OCI-LY7 (cell line): ENCODE measurements at regions not wholly inside any gene's neighbourhood (a gene's known extent, or its start where the extent isn't known, plus 50 kb on each side); places are given as distances from the start of the nearest gene placed in this dataset.

Experiments used
- BruUV-seq: library from RNA; stranded (reverse); fragments of 400-500 nt; replicated peaks from 2 replicates; lab custom pipeline; 2021; lab: Mats Ljungman, UMichigan
- CTCF ChIA-PET: fragments of 300-600 bp; sonication (Branson Sonifier 250); formaldehyde crosslinking; loops from one replicate; lab custom pipeline; 2022; ENCODE audit warnings: antibody characterized with exemption; ENCODE audit not compliant: unreplicated experiment; lab: Charles Lee
- POLR2A ChIA-PET: fragments of 300-600 bp; sonication (Branson Sonifier 250); formaldehyde crosslinking; loops from one replicate; lab custom pipeline; 2022; ENCODE audit warnings: antibody characterized with exemption; lab: Charles Lee
- DNase-seq: peaks from one replicate; pipeline ENCODE4 v3.0.0-alpha.2; 2015; ENCODE audit warnings: low spot score
- H2AFZ ChIP-seq: fragments of 200-600 bp; sonication (generic), shearing (Covaris generic); 2 replicates; pipeline ENCODE4 v1.6.1; 2014; ENCODE audit warnings: mild to moderate bottlenecking, antibody characterized with exemption, low read length, moderate library complexity
- H3K27ac ChIP-seq: fragments of 200-600 bp; sonication (generic); 2 replicates; pipeline ENCODE4 v1.5.1; 2014; ENCODE audit warnings: mixed run types, low read depth, mild to moderate bottlenecking, moderate library complexity, low read length, inconsistent platforms; ENCODE audit not compliant: poor library complexity, severe bottlenecking
- H3K36me3 ChIP-seq: fragments of 200-600 bp; sonication (generic); 2 replicates; pipeline ENCODE4 v1.6.1; 2014; ENCODE audit warnings: mild to moderate bottlenecking, antibody characterized with exemption, low read length, moderate library complexity, mixed read lengths; ENCODE audit not compliant: insufficient read depth
- H3K4me1 ChIP-seq: fragments of 200-600 bp; sonication (generic); 2 replicates; pipeline ENCODE4 v1.5.1; 2014; ENCODE audit warnings: mild to moderate bottlenecking, low read length; ENCODE audit not compliant: insufficient read depth, poor library complexity, severe bottlenecking
- H3K4me2 ChIP-seq: fragments of 200-600 bp; sonication (generic); 2 replicates; pipeline ENCODE4 v1.6.1; 2014; ENCODE audit warnings: mild to moderate bottlenecking, low read length
- H3K4me3 ChIP-seq: fragments of 200-600 bp; sonication (generic); 2 replicates; pipeline ENCODE4 v1.5.1; 2014; ENCODE audit warnings: mild to moderate bottlenecking, low read depth, low read length; ENCODE audit not compliant: poor library complexity, severe bottlenecking
- H3K79me2 ChIP-seq: fragments of 200-600 bp; sonication (generic); 2 replicates; pipeline ENCODE4 v1.6.1; 2016; ENCODE audit warnings: low read depth, mild to moderate bottlenecking, low read length, moderate library complexity, mixed read lengths; ENCODE audit not compliant: insufficient read depth
- H3K9me2 ChIP-seq: fragments of 200-600 bp; sonication (generic); 2 replicates; pipeline ENCODE4 v1.6.1; 2016; ENCODE audit warnings: mild to moderate bottlenecking, low read length, mixed read lengths; ENCODE audit not compliant: insufficient read depth
- H3K9me3 ChIP-seq: fragments of 200-600 bp; sonication (generic); 2 replicates; pipeline ENCODE4 v1.6.1; 2014; ENCODE audit warnings: mild to moderate bottlenecking, mixed run types, low read length, mixed read lengths
- H4K20me1 ChIP-seq: fragments of 200-600 bp; sonication (generic); 2 replicates; pipeline ENCODE4 v1.6.1; 2014; ENCODE audit warnings: mild to moderate bottlenecking, antibody characterized with exemption, low read length, moderate library complexity, mixed read lengths; ENCODE audit not compliant: insufficient read depth
- EZH2phosphoT487 ChIP-seq: fragments of 200-600 bp; sonication (generic); IDR thresholded peaks from 2 replicates; pipeline ENCODE4 v1.6.1; 2018; ENCODE audit warnings: low read depth, borderline replicate concordance, mild to moderate bottlenecking, mixed run types, antibody characterized with exemption, low read length, moderate library complexity, mixed read lengths
- intact Hi-C: fragments of 100-400 bp; cut with micrococcal nuclease; formaldehyde crosslinking; loops from one replicate; pipeline ENCODE4 v1.10.0; 2022; ENCODE audit not compliant: unreplicated experiment
- TF ChIP-seq, protein P1 (sequence below): fragments of 200-600 bp; sonication (generic); conservative IDR thresholded peaks from 2 replicates; pipeline ENCODE4 v1.5.1; 2014; ENCODE audit warnings: mild to moderate bottlenecking, antibody characterized with exemption, low read length, moderate library complexity, mixed read lengths

DNA sequence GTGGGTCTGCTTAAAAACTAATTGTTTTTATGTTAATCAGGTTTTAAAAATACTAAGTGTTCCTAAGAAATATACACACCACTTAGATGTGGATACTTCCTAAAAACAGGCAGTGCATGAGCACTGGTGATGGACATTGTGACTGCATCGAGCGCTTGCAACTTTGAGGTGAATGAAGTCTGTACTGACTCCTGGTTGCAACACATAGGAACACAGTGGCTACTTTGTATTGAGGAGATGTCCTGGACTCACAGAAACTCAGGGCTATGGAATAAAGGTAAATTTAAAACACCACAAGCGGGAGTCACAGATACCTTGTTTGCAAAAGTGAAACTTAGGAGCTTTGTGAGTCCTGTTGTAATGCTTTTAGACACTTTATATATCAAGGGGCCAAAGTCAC is 55.6 kb upstream of the POLR1H start:
- Histone ChIP-seq H3K27ac (no peak overlapping the region), H3K36me3 (no peaks in the 10 kb centered on the region), H3K79me2 (no peaks in the 10 kb centered on the region), H3K4me2 (no peak overlapping the region), H3K9me2 (no peaks in the 10 kb centered on the region), H3K4me1 (no peaks in the 10 kb centered on the region), H4K20me1 (no peaks in the 10 kb centered on the region), H2AFZ (no peak overlapping the region), H3K9me3 (no peaks in the 10 kb centered on the region), H3K4me3 (no peak overlapping the region)
- no TSS peak for BruUV-seq
- ChIA-PET POLR2A (no interaction called here), CTCF (no interaction called here)
- no peak for DNase-seq
- no peak for TF ChIP-seq EZH2phosphoT487
- TF ChIP-seq, protein P1, sequence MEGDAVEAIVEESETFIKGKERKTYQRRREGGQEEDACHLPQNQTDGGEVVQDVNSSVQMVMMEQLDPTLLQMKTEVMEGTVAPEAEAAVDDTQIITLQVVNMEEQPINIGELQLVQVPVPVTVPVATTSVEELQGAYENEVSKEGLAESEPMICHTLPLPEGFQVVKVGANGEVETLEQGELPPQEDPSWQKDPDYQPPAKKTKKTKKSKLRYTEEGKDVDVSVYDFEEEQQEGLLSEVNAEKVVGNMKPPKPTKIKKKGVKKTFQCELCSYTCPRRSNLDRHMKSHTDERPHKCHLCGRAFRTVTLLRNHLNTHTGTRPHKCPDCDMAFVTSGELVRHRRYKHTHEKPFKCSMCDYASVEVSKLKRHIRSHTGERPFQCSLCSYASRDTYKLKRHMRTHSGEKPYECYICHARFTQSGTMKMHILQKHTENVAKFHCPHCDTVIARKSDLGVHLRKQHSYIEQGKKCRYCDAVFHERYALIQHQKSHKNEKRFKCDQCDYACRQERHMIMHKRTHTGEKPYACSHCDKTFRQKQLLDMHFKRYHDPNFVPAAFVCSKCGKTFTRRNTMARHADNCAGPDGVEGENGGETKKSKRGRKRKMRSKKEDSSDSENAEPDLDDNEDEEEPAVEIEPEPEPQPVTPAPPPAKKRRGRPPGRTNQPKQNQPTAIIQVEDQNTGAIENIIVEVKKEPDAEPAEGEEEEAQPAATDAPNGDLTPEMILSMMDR = no peak
- intact Hi-C loops = no loop called here

DNA sequence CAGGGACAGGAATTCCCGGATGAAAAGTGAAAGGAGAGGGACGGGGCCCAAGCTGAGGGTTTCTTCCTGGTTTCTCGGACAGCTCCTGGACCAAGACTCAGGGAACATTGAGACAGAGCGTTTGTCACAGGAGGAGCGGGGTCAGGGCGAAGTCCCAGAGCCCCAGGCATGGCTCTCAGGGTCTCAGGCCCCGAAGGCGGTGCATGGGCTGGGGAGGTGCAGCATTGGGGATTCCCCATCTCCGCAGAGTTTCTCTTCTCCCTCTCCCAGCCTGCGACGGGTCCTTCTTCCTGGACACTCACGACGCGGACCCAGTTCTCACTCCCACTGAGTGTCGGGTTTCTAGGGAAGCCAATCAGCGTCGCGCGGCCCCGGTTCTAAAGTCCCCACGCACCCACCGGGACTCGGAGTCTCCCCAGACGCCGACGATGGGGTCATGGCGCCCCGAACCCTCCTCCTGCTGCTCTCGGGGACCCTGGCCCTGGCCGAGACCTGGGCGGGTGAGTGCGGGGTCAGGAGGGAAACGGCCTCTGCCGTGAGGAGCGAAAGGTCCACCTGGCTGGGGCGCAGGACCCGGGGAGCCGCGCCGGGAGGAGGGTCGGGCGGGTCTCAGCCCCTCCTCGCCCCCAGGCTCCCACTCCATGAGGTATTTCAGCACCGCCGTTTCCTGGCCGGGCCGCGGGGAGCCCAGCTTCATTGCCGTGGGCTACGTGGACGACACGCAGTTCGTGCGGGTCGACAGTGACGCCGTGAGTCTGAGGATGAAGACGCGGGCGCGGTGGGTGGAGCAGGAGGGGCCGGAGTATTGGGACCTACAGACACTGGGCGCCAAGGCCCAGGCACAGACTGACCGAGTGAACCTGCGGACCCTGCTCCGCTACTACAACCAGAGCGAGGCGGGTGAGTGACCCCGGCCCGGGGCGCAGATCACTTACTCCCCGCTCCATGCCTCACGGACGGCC is 54.6 kb upstream of the POLR1H start:
- no peaks in the 10 kb centered on the region for H4K20me1 ChIP-seq
- BruUV-seq = no TSS peak
- no peaks in the 10 kb centered on the region for H3K9me2 ChIP-seq
- H2AFZ ChIP-seq = no peak overlapping the region
- H3K4me1 ChIP-seq = no peaks in the 10 kb centered on the region
- no peak overlapping the region for H3K27ac ChIP-seq
- POLR2A ChIA-PET = no interaction called here
- no peak for DNase-seq
- H3K79me2 ChIP-seq = no peaks in the 10 kb centered on the region
- no peak overlapping the region for H3K4me2 ChIP-seq
- CTCF ChIA-PET = no interaction called here
- TF ChIP-seq, protein P1 = no peak
- TF ChIP-seq EZH2phosphoT487 = no peak
- intact Hi-C loops = no loop called here
- H3K36me3 ChIP-seq = no peaks in the 10 kb centered on the region
- no peaks in the 10 kb centered on the region for H3K9me3 ChIP-seq
- H3K4me3 ChIP-seq = no peak overlapping the region

DNA sequence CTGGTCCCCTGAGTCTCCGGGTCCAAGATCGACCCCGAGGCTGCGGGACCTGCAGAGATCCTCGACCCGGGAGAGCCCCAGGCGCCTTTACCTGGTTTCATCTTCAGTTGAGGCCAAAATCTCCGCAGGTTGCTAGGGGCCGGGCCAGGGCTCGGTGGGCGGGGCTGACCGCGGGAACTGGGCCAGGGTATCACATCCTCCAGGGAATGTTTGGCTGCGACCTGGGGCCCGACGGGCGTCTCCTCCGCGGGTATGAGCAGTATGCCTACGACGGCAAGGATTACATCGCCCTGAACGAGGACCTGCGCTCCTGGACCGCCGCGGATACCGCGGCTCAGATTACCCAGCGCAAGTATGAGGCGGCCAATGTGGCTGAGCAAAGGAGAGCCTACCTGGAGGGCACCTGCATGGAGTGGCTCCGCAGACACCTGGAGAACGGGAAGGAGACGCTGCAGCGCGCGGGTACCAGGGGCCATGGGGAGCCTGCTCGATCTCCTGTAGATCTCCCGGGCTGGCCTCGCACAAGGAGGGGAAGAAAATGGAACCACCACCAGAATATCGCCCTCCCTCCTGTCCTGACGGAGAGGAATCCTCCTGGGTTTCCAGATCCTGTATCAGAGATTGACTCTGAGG is 53.8 kb upstream of the POLR1H start:
- TF ChIP-seq EZH2phosphoT487 = no peak
- TF ChIP-seq, protein P1 = no peak
- Histone ChIP-seq H3K36me3 (no peaks in the 10 kb centered on the region), H3K9me3 (no peaks in the 10 kb centered on the region), H3K4me3 (no peak overlapping the region), H3K4me1 (no peaks in the 10 kb centered on the region), H3K4me2 (no peak overlapping the region), H2AFZ (no peak overlapping the region), H3K27ac (no peak overlapping the region), H3K79me2 (no peaks in the 10 kb centered on the region), H4K20me1 (no peaks in the 10 kb centered on the region), H3K9me2 (no peaks in the 10 kb centered on the region)
- ChIA-PET CTCF (no interaction called here), POLR2A (interaction anchor here (0.5 kb wide), 1 partner anchor 315 kb away, joined by 3 read pairs; no protein-coding TSS in a partner anchor)
- DNase-seq = no peak
- no TSS peak for BruUV-seq
- intact Hi-C loops = no loop called here
